ENCODE measurements at regions not wholly inside any gene's neighbourhood (a gene's known extent, or its start where the extent isn't known, plus 50 kb on each side); places are given as distances from the start of the nearest gene placed in this dataset.

- TF ChIP-seq, protein P1, sequence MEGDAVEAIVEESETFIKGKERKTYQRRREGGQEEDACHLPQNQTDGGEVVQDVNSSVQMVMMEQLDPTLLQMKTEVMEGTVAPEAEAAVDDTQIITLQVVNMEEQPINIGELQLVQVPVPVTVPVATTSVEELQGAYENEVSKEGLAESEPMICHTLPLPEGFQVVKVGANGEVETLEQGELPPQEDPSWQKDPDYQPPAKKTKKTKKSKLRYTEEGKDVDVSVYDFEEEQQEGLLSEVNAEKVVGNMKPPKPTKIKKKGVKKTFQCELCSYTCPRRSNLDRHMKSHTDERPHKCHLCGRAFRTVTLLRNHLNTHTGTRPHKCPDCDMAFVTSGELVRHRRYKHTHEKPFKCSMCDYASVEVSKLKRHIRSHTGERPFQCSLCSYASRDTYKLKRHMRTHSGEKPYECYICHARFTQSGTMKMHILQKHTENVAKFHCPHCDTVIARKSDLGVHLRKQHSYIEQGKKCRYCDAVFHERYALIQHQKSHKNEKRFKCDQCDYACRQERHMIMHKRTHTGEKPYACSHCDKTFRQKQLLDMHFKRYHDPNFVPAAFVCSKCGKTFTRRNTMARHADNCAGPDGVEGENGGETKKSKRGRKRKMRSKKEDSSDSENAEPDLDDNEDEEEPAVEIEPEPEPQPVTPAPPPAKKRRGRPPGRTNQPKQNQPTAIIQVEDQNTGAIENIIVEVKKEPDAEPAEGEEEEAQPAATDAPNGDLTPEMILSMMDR (IDR thresholded peaks at IDR 0.05) = no peak
- TF ChIP-seq POLR2A (IDR thresholded peaks at IDR 0.05) = no peak
Observed at GRCh38 chr12:29082522-29082921, 66.6 kb upstream of the FAR2 start.

Measured in right lobe of liver (tissue), 4 donors.